ENCODE measurements at regions not wholly inside any gene's neighbourhood (a gene's known extent, or its start where the extent isn't known, plus 50 kb on each side); places are given as distances from the start of the nearest gene placed in this dataset.
"Not testable (repeated sequence)": the region's sequence is repeated elsewhere in the genome, so short reads cannot be mapped to it uniquely, and the experiment has no call there.

DNA sequence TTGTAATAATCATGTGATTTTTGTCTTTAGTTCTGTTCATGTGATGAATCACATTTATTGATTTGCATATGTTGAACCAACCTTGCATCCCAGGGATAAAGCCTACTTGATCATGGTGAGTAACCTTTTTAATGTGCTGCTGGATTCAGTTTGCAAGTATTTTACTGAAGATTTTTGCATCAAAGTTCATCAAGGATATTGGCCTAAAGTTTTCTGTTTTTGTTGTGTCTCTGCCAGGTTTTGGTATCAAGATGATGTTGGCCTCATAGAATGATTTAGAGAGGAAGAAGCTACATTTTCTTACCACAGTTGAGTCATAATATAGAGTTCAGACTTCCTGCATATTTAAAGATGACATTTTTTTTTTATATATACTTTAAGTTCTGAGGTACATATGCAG, 455.9 kb downstream of the PLPP3 start:
- Histone ChIP-seq H3K4me1 (ENCODE audit: control insufficient read depth in 1 of 2, insufficient read depth in 2 of 2, low read length in 2 of 2) (no peaks in the 10 kb centered on the region), H3K9ac (ENCODE audit: low read depth in 1 of 2, low read length in 2 of 2) (no peak overlapping the region), H3K9me3 (ENCODE audit: control insufficient read depth in 1 of 2, low read length in 2 of 2) (peaks cover 0 to 3% of the 10 kb centered on the region in 2 donors), H3K36me3 (ENCODE audit: control insufficient read depth in 1 of 2, insufficient read depth in 2 of 2, low read length in 2 of 2) (no peaks in the 10 kb centered on the region), H3K27ac (ENCODE audit: low read depth, low read length) (no peak overlapping the region), H3K27me3 (ENCODE audit: control insufficient read depth in 1 of 2, insufficient read depth in 2 of 2, low read length in 2 of 2) (no peaks in the 10 kb centered on the region), H3K4me3 (ENCODE audit: low read depth in 1 of 2, low read length in 2 of 2) (no peak overlapping the region)

DNA sequence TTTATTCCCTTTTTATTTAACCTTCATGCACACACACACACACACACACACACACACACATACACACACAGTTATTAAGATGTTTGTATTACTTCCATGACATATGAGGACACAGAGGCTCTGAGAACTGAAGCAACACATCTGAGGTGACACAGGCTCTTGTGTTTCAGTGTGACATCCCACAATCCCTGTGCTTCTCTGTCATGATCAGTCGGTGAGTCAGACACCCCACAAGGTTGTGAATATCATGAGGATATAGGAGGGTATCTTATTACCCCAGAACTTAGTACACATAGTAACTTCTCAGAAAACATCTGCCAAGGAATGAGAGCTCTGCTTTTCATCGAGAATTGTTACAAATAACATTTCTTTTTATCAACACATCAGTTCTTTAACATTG, 459.3 kb downstream of the PLPP3 start:
- no peaks in the 10 kb centered on the region for H3K36me3 ChIP-seq (ENCODE audit: control insufficient read depth in 1 of 2, insufficient read depth in 2 of 2, low read length in 2 of 2)
- peaks cover 0 to 3% of the 10 kb centered on the region in 2 donors for H3K9me3 ChIP-seq (ENCODE audit: control insufficient read depth in 1 of 2, low read length in 2 of 2)
- H3K9ac ChIP-seq (ENCODE audit: low read depth in 1 of 2, low read length in 2 of 2): no peak overlapping the region
- H3K4me3 ChIP-seq (ENCODE audit: low read depth in 1 of 2, low read length in 2 of 2): no peak overlapping the region
- H3K27ac ChIP-seq (ENCODE audit: low read depth, low read length): no peak overlapping the region
- no peaks in the 10 kb centered on the region for H3K4me1 ChIP-seq (ENCODE audit: control insufficient read depth in 1 of 2, insufficient read depth in 2 of 2, low read length in 2 of 2)
- no peaks in the 10 kb centered on the region for H3K27me3 ChIP-seq (ENCODE audit: control insufficient read depth in 1 of 2, insufficient read depth in 2 of 2, low read length in 2 of 2)

DNA sequence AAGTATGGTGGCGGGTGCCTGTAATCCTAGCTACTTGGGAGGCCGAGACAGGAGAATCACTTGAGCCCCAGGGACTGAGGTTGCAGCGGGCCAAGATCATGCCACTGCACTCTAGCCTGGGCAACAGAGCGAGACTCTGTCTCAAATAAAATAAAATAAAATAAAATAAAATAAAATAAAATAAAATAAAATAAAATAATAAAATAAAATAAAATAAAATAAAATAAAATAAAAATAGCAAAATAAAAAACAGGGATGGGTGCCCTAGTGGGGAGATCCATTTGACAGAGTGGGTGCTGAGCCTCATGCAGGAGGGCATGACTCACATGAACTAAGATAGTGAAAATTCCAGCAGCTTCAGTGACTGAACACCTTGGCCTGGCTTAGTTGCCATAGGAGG, 460.7 kb downstream of the PLPP3 start:
- not testable (repeated sequence) for H3K4me1 ChIP-seq (ENCODE audit: control insufficient read depth in 1 of 2, insufficient read depth in 2 of 2, low read length in 2 of 2); H3K27me3 ChIP-seq (ENCODE audit: control insufficient read depth in 1 of 2, insufficient read depth in 2 of 2, low read length in 2 of 2); H3K9me3 ChIP-seq (ENCODE audit: control insufficient read depth in 1 of 2, low read length in 2 of 2); H3K27ac ChIP-seq (ENCODE audit: low read depth, low read length); H3K9ac ChIP-seq (ENCODE audit: low read depth in 1 of 2, low read length in 2 of 2); H3K36me3 ChIP-seq (ENCODE audit: control insufficient read depth in 1 of 2, insufficient read depth in 2 of 2, low read length in 2 of 2); H3K4me3 ChIP-seq (ENCODE audit: low read depth in 1 of 2, low read length in 2 of 2)

DNA sequence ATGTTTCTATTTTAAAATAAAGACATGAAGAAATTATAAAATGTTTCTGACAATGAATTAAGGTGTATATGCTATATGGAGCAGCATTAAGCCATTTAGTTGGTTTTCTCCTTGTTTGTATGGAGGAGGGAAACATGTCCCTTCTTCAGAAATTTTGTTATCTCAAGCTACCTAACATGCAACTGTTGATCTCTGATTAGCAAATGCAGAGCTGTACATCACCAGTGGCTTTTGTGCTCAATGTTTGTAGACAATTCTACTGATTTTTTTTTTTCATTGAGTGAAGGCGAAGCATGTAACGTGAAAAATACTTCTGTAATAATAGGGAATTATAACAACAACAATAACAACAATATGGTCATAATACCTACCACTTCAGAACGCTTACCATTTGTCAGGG, 463.7 kb downstream of the PLPP3 start:
- Histone ChIP-seq H3K27ac (ENCODE audit: low read depth, low read length) (no peak overlapping the region), H3K36me3 (ENCODE audit: control insufficient read depth in 1 of 2, insufficient read depth in 2 of 2, low read length in 2 of 2) (no peaks in the 10 kb centered on the region), H3K9ac (ENCODE audit: low read depth in 1 of 2, low read length in 2 of 2) (no peak overlapping the region), H3K9me3 (ENCODE audit: control insufficient read depth in 1 of 2, low read length in 2 of 2) (no peaks in the 10 kb centered on the region), H3K4me3 (ENCODE audit: low read depth in 1 of 2, low read length in 2 of 2) (no peak overlapping the region), H3K4me1 (ENCODE audit: control insufficient read depth in 1 of 2, insufficient read depth in 2 of 2, low read length in 2 of 2) (no peaks in the 10 kb centered on the region), H3K27me3 (ENCODE audit: control insufficient read depth in 1 of 2, insufficient read depth in 2 of 2, low read length in 2 of 2) (no peaks in the 10 kb centered on the region)

DNA sequence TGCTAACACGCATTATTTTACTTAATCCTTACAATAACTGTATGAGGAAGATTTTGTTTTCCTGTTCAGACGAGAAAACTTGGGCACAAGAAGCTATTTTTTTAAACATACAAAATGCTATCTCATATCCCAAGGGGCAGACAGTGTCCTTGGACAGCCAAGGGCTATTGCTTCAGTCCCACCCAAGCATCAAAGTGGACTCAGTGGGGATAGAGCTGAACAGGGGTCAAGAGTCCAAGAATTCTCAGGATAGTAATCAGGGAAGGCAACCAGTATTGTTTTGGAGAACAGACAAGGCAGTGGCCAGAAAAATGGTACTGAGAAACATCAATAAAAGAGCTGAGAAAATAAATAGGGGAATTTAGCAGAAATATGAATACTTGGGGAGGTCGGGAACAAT, 465.7 kb downstream of the PLPP3 start:
- Histone ChIP-seq H3K27ac (ENCODE audit: low read depth, low read length) (no peak overlapping the region), H3K4me1 (ENCODE audit: control insufficient read depth in 1 of 2, insufficient read depth in 2 of 2, low read length in 2 of 2) (no peaks in the 10 kb centered on the region), H3K9ac (ENCODE audit: low read depth in 1 of 2, low read length in 2 of 2) (no peak overlapping the region), H3K36me3 (ENCODE audit: control insufficient read depth in 1 of 2, insufficient read depth in 2 of 2, low read length in 2 of 2) (no peaks in the 10 kb centered on the region), H3K27me3 (ENCODE audit: control insufficient read depth in 1 of 2, insufficient read depth in 2 of 2, low read length in 2 of 2) (no peaks in the 10 kb centered on the region), H3K9me3 (ENCODE audit: control insufficient read depth in 1 of 2, low read length in 2 of 2) (no peaks in the 10 kb centered on the region), H3K4me3 (ENCODE audit: low read depth in 1 of 2, low read length in 2 of 2) (no peak overlapping the region)

DNA sequence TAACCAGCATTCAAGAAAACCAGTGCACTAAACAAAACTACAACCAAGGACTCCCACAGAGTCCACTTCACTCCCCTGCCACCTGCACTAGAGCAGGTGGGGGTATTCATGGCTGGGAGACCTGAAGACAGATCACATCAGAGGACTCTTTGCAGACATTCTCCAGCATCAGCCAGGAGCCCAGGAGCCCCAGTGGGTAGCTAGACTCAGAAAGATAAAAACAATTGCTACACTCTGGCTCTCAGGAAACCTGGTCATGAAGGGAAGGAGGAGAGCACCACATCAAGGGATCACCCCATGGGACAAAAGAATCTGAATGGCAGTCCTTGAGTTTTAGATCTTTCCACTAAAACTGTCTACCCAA, 472.1 kb downstream of the PLPP3 start:
- H3K27ac ChIP-seq (ENCODE audit: low read depth, low read length): no peak overlapping the region
- no peak overlapping the region for H3K4me3 ChIP-seq (ENCODE audit: low read depth in 1 of 2, low read length in 2 of 2)
- no peaks in the 10 kb centered on the region for H3K9me3 ChIP-seq (ENCODE audit: control insufficient read depth in 1 of 2, low read length in 2 of 2)
- H3K4me1 ChIP-seq (ENCODE audit: control insufficient read depth in 1 of 2, insufficient read depth in 2 of 2, low read length in 2 of 2): no peaks in the 10 kb centered on the region
- no peak overlapping the region for H3K9ac ChIP-seq (ENCODE audit: low read depth in 1 of 2, low read length in 2 of 2)
- no peaks in the 10 kb centered on the region for H3K27me3 ChIP-seq (ENCODE audit: control insufficient read depth in 1 of 2, insufficient read depth in 2 of 2, low read length in 2 of 2)
- H3K36me3 ChIP-seq (ENCODE audit: control insufficient read depth in 1 of 2, insufficient read depth in 2 of 2, low read length in 2 of 2): no peaks in the 10 kb centered on the region

DNA sequence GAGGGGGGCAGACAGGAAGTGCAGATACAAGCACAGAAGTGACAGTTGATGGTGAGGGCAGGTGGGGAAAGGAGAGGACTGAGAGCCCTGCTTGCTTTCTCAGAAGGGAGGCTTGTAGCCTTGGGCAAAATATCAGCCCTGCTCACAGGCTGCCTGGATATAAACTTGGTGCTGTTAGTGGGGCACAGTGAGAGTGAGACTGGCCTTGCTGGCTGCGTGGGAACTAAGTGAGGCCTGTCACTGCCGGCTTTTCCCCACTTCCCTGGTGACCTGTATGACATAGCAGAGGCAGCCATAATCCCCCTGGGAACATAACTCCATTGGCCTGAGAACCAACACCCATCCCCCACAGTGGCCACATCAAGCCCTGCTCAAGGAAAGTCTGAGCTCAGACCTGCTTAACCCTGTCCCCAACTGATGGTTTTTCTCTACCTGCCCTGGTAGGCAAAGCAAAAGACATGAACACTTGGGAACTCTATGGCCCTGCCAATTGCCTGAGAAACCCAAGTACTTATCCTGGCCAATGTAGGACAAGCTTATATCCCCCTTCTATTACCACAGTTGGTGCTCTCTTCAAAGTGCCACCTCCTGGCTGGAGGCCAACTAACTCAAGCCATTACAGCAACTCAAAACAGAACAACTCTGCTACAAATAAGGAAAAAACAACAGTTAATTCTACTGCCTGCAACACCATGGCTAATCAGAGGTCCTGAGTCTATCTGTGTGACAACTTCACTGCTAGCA, 472.7 kb downstream of the PLPP3 start:
- no peak overlapping the region for H3K9ac ChIP-seq (ENCODE audit: low read depth in 1 of 2, low read length in 2 of 2)
- H3K27me3 ChIP-seq (ENCODE audit: control insufficient read depth in 1 of 2, insufficient read depth in 2 of 2, low read length in 2 of 2): no peaks in the 10 kb centered on the region
- no peaks in the 10 kb centered on the region for H3K9me3 ChIP-seq (ENCODE audit: control insufficient read depth in 1 of 2, low read length in 2 of 2)
- no peak overlapping the region for H3K4me3 ChIP-seq (ENCODE audit: low read depth in 1 of 2, low read length in 2 of 2)
- H3K36me3 ChIP-seq (ENCODE audit: control insufficient read depth in 1 of 2, insufficient read depth in 2 of 2, low read length in 2 of 2): no peaks in the 10 kb centered on the region
- no peak overlapping the region for H3K27ac ChIP-seq (ENCODE audit: low read depth, low read length)
- no peaks in the 10 kb centered on the region for H3K4me1 ChIP-seq (ENCODE audit: control insufficient read depth in 1 of 2, insufficient read depth in 2 of 2, low read length in 2 of 2)

DNA sequence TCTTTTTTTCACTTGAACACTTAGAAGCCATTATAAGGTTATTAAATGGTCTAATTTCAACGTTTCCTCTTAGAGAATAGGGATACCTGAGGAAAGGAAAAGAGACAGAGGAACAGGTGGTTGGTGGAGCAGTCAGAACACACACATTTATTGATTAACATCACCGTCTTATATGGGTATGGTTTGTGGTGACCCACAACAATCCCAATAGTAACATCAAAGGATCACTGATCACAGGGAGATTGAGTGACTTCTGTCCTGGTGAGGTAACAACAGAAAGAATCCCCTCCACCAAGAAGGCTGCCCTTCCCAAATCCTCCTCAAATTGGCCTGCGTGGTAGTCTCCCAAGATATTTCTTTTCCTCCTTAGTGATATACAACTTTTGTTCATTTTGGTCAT, 474.0 kb downstream of the PLPP3 start:
- H3K36me3 ChIP-seq (ENCODE audit: control insufficient read depth in 1 of 2, insufficient read depth in 2 of 2, low read length in 2 of 2): no peaks in the 10 kb centered on the region
- H3K4me3 ChIP-seq (ENCODE audit: low read depth in 1 of 2, low read length in 2 of 2): no peak overlapping the region
- H3K4me1 ChIP-seq (ENCODE audit: control insufficient read depth in 1 of 2, insufficient read depth in 2 of 2, low read length in 2 of 2): no peaks in the 10 kb centered on the region
- H3K9me3 ChIP-seq (ENCODE audit: control insufficient read depth in 1 of 2, low read length in 2 of 2): no peaks in the 10 kb centered on the region
- H3K27me3 ChIP-seq (ENCODE audit: control insufficient read depth in 1 of 2, insufficient read depth in 2 of 2, low read length in 2 of 2): no peaks in the 10 kb centered on the region
- H3K27ac ChIP-seq (ENCODE audit: low read depth, low read length): no peak overlapping the region
- no peak overlapping the region for H3K9ac ChIP-seq (ENCODE audit: low read depth in 1 of 2, low read length in 2 of 2)

DNA sequence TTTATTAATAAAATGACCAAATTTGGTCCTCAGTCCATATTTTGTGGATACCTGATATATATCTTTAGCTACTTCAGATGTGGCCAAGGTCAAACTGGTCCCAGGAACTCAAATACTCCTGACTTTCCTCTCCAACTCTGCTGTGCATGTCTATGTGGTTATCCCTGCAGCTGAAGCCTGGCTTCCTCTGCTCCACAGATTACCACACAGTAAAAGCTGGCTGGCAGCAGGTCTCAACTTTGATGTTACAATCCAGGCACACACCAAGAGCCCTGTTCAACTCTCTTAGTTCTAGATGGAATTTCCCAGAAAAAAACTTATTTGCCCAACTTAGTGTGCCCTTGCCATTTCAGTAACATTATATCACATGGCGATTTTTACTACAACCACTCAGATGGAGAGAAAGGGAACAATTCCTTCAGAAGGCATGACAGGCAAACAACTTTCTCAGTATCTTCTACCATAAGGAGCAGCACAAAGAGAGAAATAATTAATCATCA, 479.5 kb downstream of the PLPP3 start:
- H3K4me3 ChIP-seq (ENCODE audit: low read depth in 1 of 2, low read length in 2 of 2): no peak overlapping the region
- H3K27me3 ChIP-seq (ENCODE audit: control insufficient read depth in 1 of 2, insufficient read depth in 2 of 2, low read length in 2 of 2): no peaks in the 10 kb centered on the region
- no peaks in the 10 kb centered on the region for H3K9me3 ChIP-seq (ENCODE audit: control insufficient read depth in 1 of 2, low read length in 2 of 2)
- H3K9ac ChIP-seq (ENCODE audit: low read depth in 1 of 2, low read length in 2 of 2): no peak overlapping the region
- no peaks in the 10 kb centered on the region for H3K4me1 ChIP-seq (ENCODE audit: control insufficient read depth in 1 of 2, insufficient read depth in 2 of 2, low read length in 2 of 2)
- H3K27ac ChIP-seq (ENCODE audit: low read depth, low read length): no peak overlapping the region
- no peaks in the 10 kb centered on the region for H3K36me3 ChIP-seq (ENCODE audit: control insufficient read depth in 1 of 2, insufficient read depth in 2 of 2, low read length in 2 of 2)

DNA sequence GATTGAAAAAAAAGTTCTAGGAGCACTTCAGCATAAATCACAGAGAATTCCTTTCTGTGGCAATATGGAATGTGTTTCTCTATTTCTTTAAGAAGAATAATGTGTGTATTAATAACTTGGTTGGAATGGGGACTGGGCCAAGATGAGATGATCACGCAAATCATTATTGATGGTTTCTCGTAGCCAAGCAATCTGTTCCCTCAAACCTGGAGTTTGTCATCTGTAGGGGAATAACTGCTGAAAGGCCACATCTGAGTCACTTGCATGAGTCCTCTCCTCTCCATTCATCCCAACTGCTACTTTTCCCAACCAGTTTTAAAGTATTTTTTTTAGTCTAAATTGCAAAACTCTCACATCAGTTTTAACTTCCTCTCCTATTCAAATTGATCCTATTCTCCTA, 480.4 kb downstream of the PLPP3 start:
- no peaks in the 10 kb centered on the region for H3K27me3 ChIP-seq (ENCODE audit: control insufficient read depth in 1 of 2, insufficient read depth in 2 of 2, low read length in 2 of 2)
- no peaks in the 10 kb centered on the region for H3K9me3 ChIP-seq (ENCODE audit: control insufficient read depth in 1 of 2, low read length in 2 of 2)
- H3K4me3 ChIP-seq (ENCODE audit: low read depth in 1 of 2, low read length in 2 of 2): no peak overlapping the region
- H3K27ac ChIP-seq (ENCODE audit: low read depth, low read length): no peak overlapping the region
- no peak overlapping the region for H3K9ac ChIP-seq (ENCODE audit: low read depth in 1 of 2, low read length in 2 of 2)
- H3K36me3 ChIP-seq (ENCODE audit: control insufficient read depth in 1 of 2, insufficient read depth in 2 of 2, low read length in 2 of 2): no peaks in the 10 kb centered on the region
- no peaks in the 10 kb centered on the region for H3K4me1 ChIP-seq (ENCODE audit: control insufficient read depth in 1 of 2, insufficient read depth in 2 of 2, low read length in 2 of 2)

DNA sequence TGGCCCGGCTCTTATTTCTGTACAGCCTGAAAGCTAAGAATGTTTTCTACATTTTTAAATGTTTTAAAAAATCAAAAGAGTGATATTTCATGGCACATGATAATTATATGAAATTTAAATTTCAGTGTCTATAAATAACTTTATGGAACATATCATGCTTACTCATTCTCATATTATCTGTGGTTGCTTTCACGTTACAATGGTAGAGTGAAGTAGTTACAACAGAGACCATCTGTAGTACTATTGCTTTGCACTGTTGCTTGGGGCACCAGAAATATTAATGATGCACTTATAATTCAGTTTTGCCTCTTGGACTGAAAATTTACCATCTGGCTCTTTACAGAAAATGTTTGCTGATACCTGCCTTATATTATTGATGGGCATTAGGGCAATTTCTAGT, 481.6 kb downstream of the PLPP3 start:
- no peaks in the 10 kb centered on the region for H3K9me3 ChIP-seq (ENCODE audit: control insufficient read depth in 1 of 2, low read length in 2 of 2)

More for the DNA sequence above, 481.6 kb downstream of the PLPP3 start:
- Histone ChIP-seq H3K27ac (ENCODE audit: low read depth, low read length) (no peak overlapping the region), H3K36me3 (ENCODE audit: control insufficient read depth in 1 of 2, insufficient read depth in 2 of 2, low read length in 2 of 2) (no peaks in the 10 kb centered on the region), H3K27me3 (ENCODE audit: control insufficient read depth in 1 of 2, insufficient read depth in 2 of 2, low read length in 2 of 2) (no peaks in the 10 kb centered on the region), H3K4me1 (ENCODE audit: control insufficient read depth in 1 of 2, insufficient read depth in 2 of 2, low read length in 2 of 2) (no peaks in the 10 kb centered on the region), H3K9ac (ENCODE audit: low read depth in 1 of 2, low read length in 2 of 2) (no peak overlapping the region), H3K4me3 (ENCODE audit: low read depth in 1 of 2, low read length in 2 of 2) (no peak overlapping the region)
